GM12878 (cell line): ENCODE measurements at regions not wholly inside any gene's neighbourhood (a gene's known extent, or its start where the extent isn't known, plus 50 kb on each side); places are given as distances from the start of the nearest gene placed in this dataset.
A peak's percentile ranks its signal among the peaks of the same experiment; 100 is the strongest.

ENCODE experiments used
- ATAC-seq: fragments of 200-7000 bp; cut with Tn5 transposase; 3 replicates; pipeline ENCODE4 v1.9.1; 2020; ENCODE audit warnings: mild to moderate bottlenecking, moderate library complexity
- BruUV-seq: library from RNA; stranded (reverse); fragments of 400-500 nt; replicated peaks from 2 replicates; lab custom pipeline; 2021; lab: Mats Ljungman, UMichigan
- CTCF ChIA-PET: fragments of 300-600 bp; sonication (Branson Sonifier 250); formaldehyde crosslinking; extraction: SDS; loops from one replicate; lab custom pipeline; 2021; ENCODE audit warnings: inconsistent platforms; lab: Yijun Ruan, JAX
- POLR2A ChIA-PET: fragments of 350-600 bp; formaldehyde crosslinking; extraction: SDS; loops from one replicate; lab custom pipeline; 2021; ENCODE audit warnings: inconsistent platforms; lab: Charles Lee
- RAD21 ChIA-PET: fragments of 300-600 bp; sonication (Branson Sonifier 250); formaldehyde crosslinking; loops from one replicate; lab custom pipeline; 2023; ENCODE audit warnings: antibody characterized with exemption; ENCODE audit not compliant: unreplicated experiment; lab: Charles Lee
- SMC1A ChIA-PET: fragments of 300-600 bp; sonication (Branson Sonifier 250); formaldehyde crosslinking; loops from one replicate; lab custom pipeline; 2023; ENCODE audit not compliant: unreplicated experiment, uncharacterized antibody; lab: Charles Lee
- DNase-seq: peaks from one replicate; pipeline ENCODE4 v3.0.0-alpha.2; 2011; ENCODE audit warnings: low read depth, low spot score
- FAIRE-seq: peaks from 3 replicates; lab custom pipeline; 2011; peaks lifted over from hg19 to GRCh38; lab: Jason Lieb, UNC
- H2AFZ ChIP-seq: 2 replicates; pipeline ENCODE4 v1.6.0; 2011; ENCODE audit warnings: low read depth, low read length, control low read depth; ENCODE audit not compliant: control insufficient read depth
- H3K27ac ChIP-seq: 2 replicates; pipeline ENCODE4 v1.5.1; 2011; ENCODE audit warnings: control low read depth; ENCODE audit not compliant: control insufficient read depth, insufficient read depth
- H3K27me3 ChIP-seq, 2 experiments: replicated peaks in 1 of 2; 2 replicates each; pipeline versions ENCODE4 v1.6.0 to v1.6.1; 2011; ENCODE audit warnings: low read length in 1 of 2; ENCODE audit not compliant: control insufficient read depth in 2 of 2, insufficient read depth in 2 of 2
- H3K36me3 ChIP-seq, 2 experiments: 2 replicates each; pipeline ENCODE4 v1.5.1; 2011; ENCODE audit warnings: low read length in 1 of 2; ENCODE audit not compliant: control insufficient read depth in 2 of 2, insufficient read depth in 2 of 2
- H3K4me1 ChIP-seq: 2 replicates; pipeline ENCODE4 v1.6.1; 2011; ENCODE audit warnings: mild to moderate bottlenecking, low read length, moderate library complexity, mixed read lengths; ENCODE audit not compliant: control insufficient read depth, insufficient read depth
- H3K4me2 ChIP-seq: 2 replicates; pipeline ENCODE4 v1.6.0; 2011; ENCODE audit warnings: control low read depth; ENCODE audit not compliant: control insufficient read depth, insufficient read depth
- H3K4me3 ChIP-seq: fragments of 200-600 bp; sonication (generic); 2 replicates; pipeline ENCODE4 v1.5.1; 2016
- H3K79me2 ChIP-seq: 2 replicates; pipeline ENCODE4 v1.6.0; 2011; ENCODE audit warnings: low read length; ENCODE audit not compliant: control insufficient read depth, insufficient read depth
- H3K9ac ChIP-seq: 2 replicates; pipeline ENCODE4 v1.8.0; 2011; ENCODE audit warnings: low read length, control low read depth, mixed read lengths; ENCODE audit not compliant: control insufficient read depth, insufficient read depth
- H3K9me3 ChIP-seq: replicated peaks from 3 replicates; pipeline ENCODE4 v1.5.1; 2011; ENCODE audit warnings: mild to moderate bottlenecking, low read length; ENCODE audit not compliant: control insufficient read depth, insufficient read depth
- H4K20me1 ChIP-seq: 2 replicates; pipeline ENCODE4 v1.6.0; 2011; ENCODE audit not compliant: control insufficient read depth, insufficient read depth
- FOS ChIP-seq: IDR thresholded peaks from 3 replicates; pipeline ENCODE4 v1.6.1; 2011; ENCODE audit warnings: borderline replicate concordance; ENCODE audit not compliant: insufficient read length; ENCODE audit errors: extremely low read depth
- FOXK2 ChIP-seq: fragments of 450-650 bp; IDR thresholded peaks from 2 replicates; pipeline ENCODE4 v1.6.1; 2017; ENCODE audit warnings: mild to moderate bottlenecking, moderate library complexity
- IKZF2 ChIP-seq, 2 experiments: fragments of 450-650 bp; IDR thresholded peaks; 2 replicates each; pipeline ENCODE4 v1.6.1; 2017; ENCODE audit warnings: mild to moderate bottlenecking in 2 of 2, moderate library complexity in 2 of 2
- IRF3 ChIP-seq: fragments of 450-650 bp; IDR thresholded peaks from 2 replicates; pipeline ENCODE4 v1.6.1; 2014; ENCODE audit warnings: mild to moderate bottlenecking
- ZNF217 ChIP-seq: fragments of 450-650 bp; IDR thresholded peaks from 2 replicates; pipeline ENCODE4 v1.6.1; 2017; ENCODE audit warnings: antibody characterized with exemption, mild to moderate bottlenecking
- WGBS: methylation state at CpG from one replicate; pipeline ENCODE4 v1.1.6; 2016; ENCODE audit warnings: low lambda C conversion rate; ENCODE audit not compliant: insufficient replicate concordance, insufficient coverage; ENCODE audit errors: missing lambda C conversion rate; 5-methylcytosine and 5-hydroxymethylcytosine counted together
- in situ Hi-C: fragments of 300-500 bp; cut with MboI; formaldehyde crosslinking; loops from 9 replicates; pipeline ENCODE4 v1.14.3; 2018; ENCODE audit warnings: mixed read lengths
- intact Hi-C: fragments of 100-400 bp; cut with micrococcal nuclease; formaldehyde crosslinking; loops from one replicate; pipeline ENCODE4 v1.14.2; 2022; ENCODE audit not compliant: unreplicated experiment

- TF ChIP-seq ZNF217 (no peak), FOXK2 (no peak), IRF3 (no peak), FOS (no peak), IKZF2 (IDR thresholded peaks at IDR 0.05) (0 out of 4 replicates have a peak, but pooled peaks of 1 of the 2 experiments have one; percentile 5)
- ChIA-PET SMC1A (interaction anchor here (0.7 to 1.6 kb wide), 2 partner anchors 22 to 39 kb away, joined by 3 to 5 read pairs; no protein-coding TSS in a partner anchor), CTCF (no interaction called here), POLR2A (no interaction called here), RAD21 (interaction anchor here (0.6 kb wide), 1 partner anchor 73 kb away, joined by 3 read pairs; no protein-coding TSS in a partner anchor)
- H3K9me3 ChIP-seq: no peaks in the 10 kb centered on the region
- WGBS: 13% methylated on average over 5 of the region's 5 CpGs
- no peak overlapping the region for H3K4me2 ChIP-seq
- no peaks in the 10 kb centered on the region for H3K27me3 ChIP-seq
- peak overlapping the region; percentile 37; the same call in 1 of the 2 replicates for H2AFZ ChIP-seq
- H3K9ac ChIP-seq: no peak overlapping the region
- in situ Hi-C loops (no loop called here), intact Hi-C loops (no loop called here)
- H3K27ac ChIP-seq: no peak overlapping the region
- no TSS peak for BruUV-seq
- no peaks in the 10 kb centered on the region for H3K79me2 ChIP-seq
- no peak for DNase-seq
- no peak for FAIRE-seq
- H4K20me1 ChIP-seq: no peaks in the 10 kb centered on the region
- no peak for ATAC-seq
- H3K4me1 ChIP-seq: peaks cover 17% of the 10 kb centered on the region
- no peaks in the 10 kb centered on the region for H3K36me3 ChIP-seq
- no peak overlapping the region for H3K4me3 ChIP-seq
Observed at GRCh38 chr22:19580291-19580890, 56.2 kb upstream of the CLDN5 start.
